H1 (cell line): ENCODE measurements at regions not wholly inside any gene's neighbourhood (a gene's known extent, or its start where the extent isn't known, plus 50 kb on each side); places are given as distances from the start of the nearest gene placed in this dataset.

ENCODE experiments used
- CHD7 ChIP-seq: fragments of 300-600 bp; sonication (generic); IDR thresholded peaks from 2 replicates; pipeline ENCODE4 v1.7.1; 2012; ENCODE audit warnings: low read length, moderate library complexity, mild to moderate bottlenecking, inconsistent platforms; ENCODE audit not compliant: insufficient replicate concordance
- JUND ChIP-seq: IDR thresholded peaks from 2 replicates; pipeline ENCODE4 v1.6.1; 2011; ENCODE audit warnings: mild to moderate bottlenecking, improper control_type of control experiment, low read length
- KDM1A ChIP-seq: fragments of 200-600, 300-600 bp; sonication (generic); IDR thresholded peaks from 2 replicates; pipeline ENCODE4 v1.7.1; 2016; ENCODE audit warnings: mild to moderate bottlenecking, low read length, borderline replicate concordance
- PHF8 ChIP-seq: fragments of 200-600 bp; sonication (generic); conservative IDR thresholded peaks from 2 replicates; pipeline ENCODE4 v1.7.1; 2012; ENCODE audit warnings: low read depth, mild to moderate bottlenecking, inconsistent platforms, low read length, moderate library complexity
- POLR2A ChIP-seq, 2 experiments: IDR thresholded peaks; 1 replicate in 1 of 2; 2 replicates in 1 of 2; pipeline ENCODE4 v1.6.1; 2011; ENCODE audit warnings: low read depth in 2 of 2, low read length in 2 of 2, mild to moderate bottlenecking in 2 of 2; ENCODE audit errors: control extremely low read depth in 1 of 2
- RAD21 ChIP-seq, 2 experiments: IDR thresholded peaks in 1 of 2; conservative IDR thresholded peaks in 1 of 2; 2 replicates each; pipeline ENCODE4 v1.6.1; 2011; ENCODE audit warnings: low read depth in 2 of 2, low read length in 2 of 2, improper control_type of control experiment in 1 of 2, inconsistent platforms in 1 of 2, mild to moderate bottlenecking in 1 of 2, moderate library complexity in 1 of 2
- RNF2 ChIP-seq: fragments of 200-900, 300-1000 bp; sonication (generic); IDR thresholded peaks from 2 replicates; pipeline ENCODE4 v1.7.1; 2016; ENCODE audit warnings: borderline replicate concordance, low read depth, mild to moderate bottlenecking, antibody characterized with exemption, low read length; ENCODE audit not compliant: poor library complexity, severe bottlenecking; ENCODE audit errors: missing control alignments
- SP1 ChIP-seq: IDR thresholded peaks from 2 replicates; pipeline ENCODE4 v1.6.1; 2011; ENCODE audit warnings: low read depth, low read length
- SP4 ChIP-seq: IDR thresholded peaks from 2 replicates; pipeline ENCODE4 v1.6.1; 2012; ENCODE audit warnings: low read length, inconsistent platforms
- TBP ChIP-seq: IDR thresholded peaks from 2 replicates; pipeline ENCODE4 v1.6.1; 2011; ENCODE audit warnings: low read depth, low read length, improper control_type of control experiment

GRCh38 chr10:90530521-90530920 lies 327.3 kb downstream of the HTR7 start (continued):
- TF ChIP-seq CHD7, result no peak
- no peak for TF ChIP-seq SP4
- TF ChIP-seq POLR2A (IDR thresholded peaks at IDR 0.05; ENCODE audit: control extremely low read depth in 1 of 2, low read depth in 2 of 2, low read length in 2 of 2), result no peak
- TF ChIP-seq RNF2, result no peak
- no peak for TF ChIP-seq JUND
- TF ChIP-seq RAD21 (IDR thresholded peaks at IDR 0.05 in 1 of 2, conservative IDR thresholded peaks at IDR 0.05 in 1 of 2; ENCODE audit: low read depth in 2 of 2, low read length in 2 of 2), result no peak
- no peak for TF ChIP-seq PHF8
- no peak for TF ChIP-seq KDM1A
- no peak for TF ChIP-seq TBP
- TF ChIP-seq SP1, result no peak
